K562 (cell line): ENCODE measurements at regions not wholly inside any gene's neighbourhood (a gene's known extent, or its start where the extent isn't known, plus 50 kb on each side); places are given as distances from the start of the nearest gene placed in this dataset.

Source experiments
- ARID1B ChIP-seq: fragments of 450-650 bp; IDR thresholded peaks from 2 replicates; pipeline ENCODE4 v1.6.1; 2016; ENCODE audit warnings: antibody characterized with exemption, mild to moderate bottlenecking, inconsistent platforms
- C11orf30 ChIP-seq: fragments of 450-650 bp; IDR thresholded peaks from 2 replicates; pipeline ENCODE4 v1.6.1; 2016; ENCODE audit warnings: low read depth, mild to moderate bottlenecking
- CBFA2T3 ChIP-seq: fragments of 450-650 bp; IDR thresholded peaks from 2 replicates; pipeline ENCODE4 v1.6.1; 2017
- CBFB ChIP-seq: sonication (generic); formaldehyde crosslinking; IDR thresholded peaks from 2 replicates; pipeline ENCODE4 v1.4.0; 2020; ENCODE audit warnings: mild to moderate bottlenecking, missing genetic modification reagents
- ETV6 ChIP-seq, 3 experiments: fragments of 150-350 bp in 1 of 3; sonication (generic) in 1 of 3; formaldehyde crosslinking in 1 of 3; IDR thresholded peaks; 2 replicates each; pipeline versions ENCODE4 v1.6.1 to v1.8.0; 2014 to 2022; ENCODE audit warnings: borderline replicate concordance in 2 of 3, low read depth in 2 of 3, antibody characterized with exemption in 1 of 3, low read length in 1 of 3, mild to moderate bottlenecking in 1 of 3, missing genetic modification reagents in 1 of 3
- NFE2 ChIP-seq: IDR thresholded peaks from 2 replicates; pipeline ENCODE4 v1.6.1; 2014; ENCODE audit warnings: antibody characterized with exemption, low read depth
- NRF1 ChIP-seq, 2 experiments: fragments of 450-650 bp; IDR thresholded peaks in 1 of 2; conservative IDR thresholded peaks in 1 of 2; 2 replicates each; pipeline ENCODE4 v1.6.1; 2014; ENCODE audit warnings: mild to moderate bottlenecking in 2 of 2
- RBM14 ChIP-seq: fragments of 200-400 bp; formaldehyde crosslinking; IDR thresholded peaks from 2 replicates; pipeline ENCODE4 v1.6.1; 2018; ENCODE audit warnings: low read depth, mild to moderate bottlenecking, low read length, moderate library complexity, borderline replicate concordance; ENCODE audit not compliant: insufficient read depth
- TF ChIP-seq, protein P1 (sequence below), 2 experiments: IDR thresholded peaks in 1 of 2; conservative IDR thresholded peaks in 1 of 2; 2 replicates each; pipeline ENCODE4 v1.6.1; 2016; ENCODE audit warnings: low read depth in 2 of 2, mild to moderate bottlenecking in 1 of 2, missing compliant biosample characterization in 1 of 2, missing genetic modification characterization in 1 of 2, moderate library complexity in 1 of 2

DNA sequence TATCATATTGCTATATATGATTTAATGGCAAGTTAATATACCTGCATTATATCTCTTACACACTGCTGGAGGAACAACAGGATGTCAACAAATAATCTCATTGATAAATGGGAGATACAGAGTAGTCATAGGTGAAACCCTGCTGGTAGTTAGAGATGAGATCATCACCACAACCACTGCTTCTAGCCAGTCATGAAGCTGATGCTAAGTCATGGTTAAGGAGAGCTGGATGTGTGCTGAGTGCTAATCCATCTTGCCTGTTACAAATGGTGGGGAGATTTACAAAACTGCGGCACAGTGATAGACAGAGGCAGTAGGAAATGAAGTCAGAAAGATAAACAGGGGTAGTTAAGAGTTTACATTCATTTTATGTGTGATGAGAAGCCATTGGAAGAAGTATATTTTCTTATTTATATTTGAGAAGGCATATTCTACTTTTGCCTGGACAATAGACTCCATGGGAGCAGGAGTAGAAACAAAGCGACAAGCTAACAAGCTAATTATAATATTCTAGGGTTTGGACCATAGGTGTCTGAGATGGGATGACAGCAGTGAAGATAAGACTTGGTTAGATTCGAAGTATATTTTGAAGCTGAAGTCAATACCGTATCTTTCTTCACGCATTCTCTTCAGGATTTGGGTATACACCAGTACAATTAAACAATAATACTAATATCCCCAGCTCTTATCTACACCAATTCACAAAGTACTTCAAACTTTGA, 78.0 kb upstream of the TRPC4 start (continued):
- TF ChIP-seq, protein P1, sequence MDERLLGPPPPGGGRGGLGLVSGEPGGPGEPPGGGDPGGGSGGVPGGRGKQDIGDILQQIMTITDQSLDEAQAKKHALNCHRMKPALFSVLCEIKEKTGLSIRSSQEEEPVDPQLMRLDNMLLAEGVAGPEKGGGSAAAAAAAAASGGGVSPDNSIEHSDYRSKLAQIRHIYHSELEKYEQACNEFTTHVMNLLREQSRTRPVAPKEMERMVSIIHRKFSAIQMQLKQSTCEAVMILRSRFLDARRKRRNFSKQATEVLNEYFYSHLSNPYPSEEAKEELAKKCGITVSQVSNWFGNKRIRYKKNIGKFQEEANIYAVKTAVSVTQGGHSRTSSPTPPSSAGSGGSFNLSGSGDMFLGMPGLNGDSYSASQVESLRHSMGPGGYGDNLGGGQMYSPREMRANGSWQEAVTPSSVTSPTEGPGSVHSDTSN (CRISPR knock-in tag; IDR thresholded peaks at IDR 0.05; ENCODE audit: low read depth) = no peak
- TF ChIP-seq, protein P1 (tag; conservative IDR thresholded peaks at IDR 0.05; ENCODE audit: low read depth) = 0 out of 2 replicates have a peak, but pooled peaks have one; percentile 12
- TF ChIP-seq RBM14 = no peak
- peak; percentile 19; the same call in 1 of the 2 replicates for TF ChIP-seq C11orf30
- no peak for TF ChIP-seq ETV6 (IDR thresholded peaks at IDR 0.05; ENCODE audit: borderline replicate concordance in 1 of 2, low read depth in 2 of 2, low read length in 1 of 2)
- no peak for TF ChIP-seq ETV6 (CRISPR knock-in tag; IDR thresholded peaks at IDR 0.05; ENCODE audit: borderline replicate concordance)
- no peak for TF ChIP-seq NRF1 (conservative IDR thresholded peaks at IDR 0.05 in 1 of 2, IDR thresholded peaks at IDR 0.05 in 1 of 2)
- TF ChIP-seq CBFB (CRISPR knock-in tag) = no peak
- peak; percentile 10; the same call in 1 of the 2 replicates for TF ChIP-seq NFE2
- TF ChIP-seq CBFA2T3 = peak; percentile 59
- TF ChIP-seq ARID1B = peak; percentile 23; the same call in 1 of the 2 replicates
